ENCODE measurements at regions not wholly inside any gene's neighbourhood (a gene's known extent, or its start where the extent isn't known, plus 50 kb on each side); places are given as distances from the start of the nearest gene placed in this dataset.

DNA sequence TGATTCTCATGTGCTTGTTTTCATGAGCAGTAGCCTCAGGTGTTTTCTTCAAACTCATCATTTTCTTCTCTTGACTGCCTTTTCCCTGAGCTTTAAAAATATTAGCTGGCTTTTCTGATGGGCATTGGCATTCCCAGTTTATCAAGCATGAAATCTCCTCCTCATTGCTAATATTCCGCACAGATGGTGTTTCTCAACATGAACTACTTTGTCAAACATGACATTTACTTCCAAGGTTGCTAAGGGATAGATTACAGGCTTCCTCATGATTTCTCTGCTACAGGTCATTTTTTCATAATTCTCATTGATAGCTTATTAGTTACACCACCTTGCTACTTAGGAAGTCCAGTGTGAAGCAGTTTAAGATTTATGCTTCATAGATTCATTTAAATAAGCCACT is 1116.9 kb upstream of the CNTNAP5 start (continued):
- TF ChIP-seq CHD7 (IDR thresholded peaks at IDR 0.05; ENCODE audit: insufficient replicate concordance, low read length): no peak
- TF ChIP-seq NRF1 (IDR thresholded peaks at IDR 0.05; ENCODE audit: low read depth, low read length): no peak
- no peak for TF ChIP-seq SIX5 (IDR thresholded peaks at IDR 0.05; ENCODE audit: low read depth, low read length)
- TF ChIP-seq, protein P1, sequence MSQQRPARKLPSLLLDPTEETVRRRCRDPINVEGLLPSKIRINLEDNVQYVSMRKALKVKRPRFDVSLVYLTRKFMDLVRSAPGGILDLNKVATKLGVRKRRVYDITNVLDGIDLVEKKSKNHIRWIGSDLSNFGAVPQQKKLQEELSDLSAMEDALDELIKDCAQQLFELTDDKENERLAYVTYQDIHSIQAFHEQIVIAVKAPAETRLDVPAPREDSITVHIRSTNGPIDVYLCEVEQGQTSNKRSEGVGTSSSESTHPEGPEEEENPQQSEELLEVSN (IDR thresholded peaks at IDR 0.05): no peak
- TF ChIP-seq KDM1A (IDR thresholded peaks at IDR 0.05; ENCODE audit: borderline replicate concordance, low read length): no peak
- TF ChIP-seq GTF2F1 (IDR thresholded peaks at IDR 0.05; ENCODE audit: borderline replicate concordance, low read depth, low read length): no peak
- TF ChIP-seq KDM5A (IDR thresholded peaks at IDR 0.05; ENCODE audit: low read length): no peak
- no peak for TF ChIP-seq GABPA (IDR thresholded peaks at IDR 0.05; ENCODE audit: borderline replicate concordance, insufficient read depth, low read length)
- TF ChIP-seq BRCA1 (IDR thresholded peaks at IDR 0.05; ENCODE audit: low read depth, low read length): no peak
- TF ChIP-seq ASH2L (IDR thresholded peaks at IDR 0.05; ENCODE audit: low read length): no peak
- TF ChIP-seq SP1 (IDR thresholded peaks at IDR 0.05; ENCODE audit: low read depth, low read length): no peak
- no peak for TF ChIP-seq EP300 (IDR thresholded peaks at IDR 0.05; ENCODE audit: borderline replicate concordance in 1 of 2, low read depth in 2 of 2, low read length in 2 of 2)
